Fibroblast of skin of abdomen (primary cell): ENCODE measurements at regions not wholly inside any gene's neighbourhood (a gene's known extent, or its start where the extent isn't known, plus 50 kb on each side); places are given as distances from the start of the nearest gene placed in this dataset.
A peak's percentile ranks its signal among the peaks of the same experiment; 100 is the strongest.
"Not testable (repeated sequence)": the region's sequence is repeated elsewhere in the genome, so short reads cannot be mapped to it uniquely, and the experiment has no call there.

Experiments
- DNase-seq: peaks from one replicate; pipeline ENCODE4 v3.0.0-alpha.2; 2013

GRCh38 chr16:64290461-64290860 lies 831.4 kb downstream of the CDH11 start:
- no peak for DNase-seq

GRCh38 chr16:64287655-64288528 lies 834.0 kb downstream of the CDH11 start:
- no peak for DNase-seq

- no peak for DNase-seq
Observed at GRCh38 chr16:64282181-64282580, 839.7 kb downstream of the CDH11 start.

GRCh38 chr16:64280317-64280716 lies 841.5 kb downstream of the CDH11 start:
- no peak for DNase-seq

GRCh38 chr16:64278196-64278595 lies 843.7 kb downstream of the CDH11 start:
- DNase-seq: peak; percentile 73

- no peak for DNase-seq
Observed at GRCh38 chr16:64276646-64277045, 845.2 kb downstream of the CDH11 start.

- no peak for DNase-seq
Observed at GRCh38 chr16:64272028-64272427, 849.8 kb downstream of the CDH11 start.

- peak; percentile 71 for DNase-seq
Observed at GRCh38 chr16:64269756-64270155, 852.1 kb downstream of the CDH11 start.

GRCh38 chr16:64265756-64266155 lies 856.1 kb downstream of the CDH11 start:
- DNase-seq: peak; percentile 57

GRCh38 chr16:64260631-64261401 lies 861.0 kb downstream of the CDH11 start:
- DNase-seq: not testable (repeated sequence)

- no peak for DNase-seq
Observed at GRCh38 chr16:64254443-64255367, 867.2 kb downstream of the CDH11 start.

- no peak for DNase-seq
Observed at GRCh38 chr16:64253525-64253924, 868.3 kb downstream of the CDH11 start.

- no peak for DNase-seq
Observed at GRCh38 chr16:64253096-64253495, 868.8 kb downstream of the CDH11 start.

GRCh38 chr16:64251742-64252141 lies 870.1 kb downstream of the CDH11 start:
- no peak for DNase-seq

GRCh38 chr16:64250866-64251265 lies 871.0 kb downstream of the CDH11 start:
- DNase-seq: peak; percentile 33

- no peak for DNase-seq
Observed at GRCh38 chr16:64242492-64242891, 879.4 kb downstream of the CDH11 start.

GRCh38 chr16:64240586-64240985 lies 881.3 kb downstream of the CDH11 start:
- peak; percentile 51 for DNase-seq

- DNase-seq: peak; percentile 76
Observed at GRCh38 chr16:64238571-64238970, 883.3 kb downstream of the CDH11 start.

- DNase-seq: no peak
Observed at GRCh38 chr16:64236316-64236715, 885.5 kb downstream of the CDH11 start.

- DNase-seq: no peak
Observed at GRCh38 chr16:64234200-64234599, 887.7 kb downstream of the CDH11 start.

- no peak for DNase-seq
Observed at GRCh38 chr16:64225696-64226095, 896.2 kb downstream of the CDH11 start.

GRCh38 chr16:64225036-64225435 lies 896.8 kb downstream of the CDH11 start:
- no peak for DNase-seq
